ENCODE measurements at regions not wholly inside any gene's neighbourhood (a gene's known extent, or its start where the extent isn't known, plus 50 kb on each side); places are given as distances from the start of the nearest gene placed in this dataset.

GRCh38 chr11:69968396-69969347 lies 109.4 kb upstream of the ANO1 start:
- DNase-seq (ENCODE audit: low spot score), result no peak
- Histone ChIP-seq H3K79me2 (no peaks in the 10 kb centered on the region), H3K27ac (no peak overlapping the region), H3K4me3 (no peak overlapping the region), H2AFZ (no peak overlapping the region), H3K27me3 (no peaks in the 10 kb centered on the region), H3K4me2 (no peak overlapping the region), H3K9me2 (replicated peaks; ENCODE audit: insufficient read depth) (no peaks in the 10 kb centered on the region), H3K9me3 (ENCODE audit: low read depth) (no peaks in the 10 kb centered on the region), H4K20me1 (ENCODE audit: insufficient read depth, poor library complexity, severe bottlenecking) (no peaks in the 10 kb centered on the region), H3K4me1 (ENCODE audit: insufficient read depth) (peaks cover 38% of the 10 kb centered on the region), H3K36me3 (replicated peaks; ENCODE audit: insufficient read depth, low read depth) (no peaks in the 10 kb centered on the region)
- no peak for TF ChIP-seq CTCF (IDR thresholded peaks at IDR 0.05; ENCODE audit: poor library complexity)
- TF ChIP-seq EZH2phosphoT487 (IDR thresholded peaks at IDR 0.05; ENCODE audit: low read depth, severe bottlenecking, unreplicated experiment), result no peak
- TF ChIP-seq EZH2 (IDR thresholded peaks at IDR 0.05; ENCODE audit: borderline replicate concordance), result no peak
- WGBS (ENCODE audit: low lambda C conversion rate, missing lambda C conversion rate), result 85% methylated on average over 24 of the region's 24 CpGs

GRCh38 chr11:69969890-69970784 lies 108.0 kb upstream of the ANO1 start:
- peak overlapping the region; percentile 56 for H3K4me2 ChIP-seq
- H4K20me1 ChIP-seq (ENCODE audit: insufficient read depth, poor library complexity, severe bottlenecking), result no peaks in the 10 kb centered on the region
- peak; percentile 54 for DNase-seq (ENCODE audit: low spot score)
- TF ChIP-seq CTCF (IDR thresholded peaks at IDR 0.05; ENCODE audit: poor library complexity) (no peak), EZH2 (IDR thresholded peaks at IDR 0.05; ENCODE audit: borderline replicate concordance) (no peak), EZH2phosphoT487 (IDR thresholded peaks at IDR 0.05; ENCODE audit: low read depth, severe bottlenecking, unreplicated experiment) (no peak)
- no peaks in the 10 kb centered on the region for H3K9me2 ChIP-seq (replicated peaks; ENCODE audit: insufficient read depth)
- 39% methylated on average over 21 of the region's 21 CpGs for WGBS (ENCODE audit: low lambda C conversion rate, missing lambda C conversion rate)
- no peaks in the 10 kb centered on the region for H3K9me3 ChIP-seq (ENCODE audit: low read depth)
- H3K4me3 ChIP-seq, result no peak overlapping the region
- no peaks in the 10 kb centered on the region for H3K27me3 ChIP-seq
- no peaks in the 10 kb centered on the region for H3K79me2 ChIP-seq
- H3K36me3 ChIP-seq (replicated peaks; ENCODE audit: insufficient read depth, low read depth), result no peaks in the 10 kb centered on the region
- H3K27ac ChIP-seq, result peak overlapping the region; percentile 7
- peaks cover 30% of the 10 kb centered on the region for H3K4me1 ChIP-seq (ENCODE audit: insufficient read depth)
- no peak overlapping the region for H2AFZ ChIP-seq

GRCh38 chr11:69970785-69971535 lies 107.2 kb upstream of the ANO1 start:
- peak overlapping the region; percentile 7 for H3K27ac ChIP-seq
- no peak overlapping the region for H2AFZ ChIP-seq
- H3K4me2 ChIP-seq, result no peak overlapping the region

More at GRCh38 chr11:69970785-69971535, 107.2 kb upstream of the ANO1 start:
- TF ChIP-seq EZH2 (IDR thresholded peaks at IDR 0.05; ENCODE audit: borderline replicate concordance) (no peak), CTCF (IDR thresholded peaks at IDR 0.05; ENCODE audit: poor library complexity) (no peak), EZH2phosphoT487 (IDR thresholded peaks at IDR 0.05; ENCODE audit: low read depth, severe bottlenecking, unreplicated experiment) (no peak)
- Histone ChIP-seq H3K4me1 (ENCODE audit: insufficient read depth) (peaks cover 26% of the 10 kb centered on the region), H3K9me2 (replicated peaks; ENCODE audit: insufficient read depth) (no peaks in the 10 kb centered on the region), H3K27me3 (no peaks in the 10 kb centered on the region), H3K79me2 (no peaks in the 10 kb centered on the region), H3K36me3 (replicated peaks; ENCODE audit: insufficient read depth, low read depth) (no peaks in the 10 kb centered on the region), H4K20me1 (ENCODE audit: insufficient read depth, poor library complexity, severe bottlenecking) (no peaks in the 10 kb centered on the region), H3K9me3 (ENCODE audit: low read depth) (no peaks in the 10 kb centered on the region), H3K4me3 (no peak overlapping the region)
- no peak for DNase-seq (ENCODE audit: low spot score)
- 85% methylated on average over 6 of the region's 6 CpGs for WGBS (ENCODE audit: low lambda C conversion rate, missing lambda C conversion rate)

All from hepatocyte (in vitro differentiated cells).